HAP-1 (cell line): ENCODE measurements at regions not wholly inside any gene's neighbourhood (a gene's known extent, or its start where the extent isn't known, plus 50 kb on each side); places are given as distances from the start of the nearest gene placed in this dataset.

ENCODE experiments used
- DNase-seq, 2 experiments: peaks; one replicate each; pipeline ENCODE4 v3.0.0-alpha.2; 2016 to 2020; ENCODE audit warnings: low spot score in 2 of 2
- H3K27me3 ChIP-seq: fragments of 250-450 bp; sonication (Bioruptor Pico); 2 replicates; pipeline ENCODE4 v1.5.1; 2020; ENCODE audit warnings: low read depth, mild to moderate bottlenecking, moderate library complexity
- H3K36me3 ChIP-seq: fragments of 250-450 bp; sonication (Bioruptor Pico); replicated peaks from 2 replicates; pipeline ENCODE4 v1.5.1; 2020; ENCODE audit warnings: mild to moderate bottlenecking
- H3K4me1 ChIP-seq: fragments of 250-450 bp; sonication (Bioruptor Pico); 2 replicates; pipeline ENCODE4 v1.5.1; 2020; ENCODE audit warnings: mild to moderate bottlenecking
- H3K4me3 ChIP-seq: fragments of 250-450 bp; sonication (Bioruptor Pico); 2 replicates; pipeline ENCODE4 v1.5.1; 2020; ENCODE audit warnings: mild to moderate bottlenecking, moderate library complexity
- H3K9me3 ChIP-seq: fragments of 250-450 bp; sonication (Bioruptor Pico); 2 replicates; pipeline ENCODE4 v1.5.1; 2020; ENCODE audit warnings: mild to moderate bottlenecking, moderate library complexity
- in situ Hi-C: fragments of 300-500 bp; cut with MboI; formaldehyde crosslinking; loops from 3 replicates; pipeline ENCODE4 v1.14.3; 2020; ENCODE audit warnings: low sequenced_read_pairs, inconsistent platforms, mixed read lengths

DNA sequence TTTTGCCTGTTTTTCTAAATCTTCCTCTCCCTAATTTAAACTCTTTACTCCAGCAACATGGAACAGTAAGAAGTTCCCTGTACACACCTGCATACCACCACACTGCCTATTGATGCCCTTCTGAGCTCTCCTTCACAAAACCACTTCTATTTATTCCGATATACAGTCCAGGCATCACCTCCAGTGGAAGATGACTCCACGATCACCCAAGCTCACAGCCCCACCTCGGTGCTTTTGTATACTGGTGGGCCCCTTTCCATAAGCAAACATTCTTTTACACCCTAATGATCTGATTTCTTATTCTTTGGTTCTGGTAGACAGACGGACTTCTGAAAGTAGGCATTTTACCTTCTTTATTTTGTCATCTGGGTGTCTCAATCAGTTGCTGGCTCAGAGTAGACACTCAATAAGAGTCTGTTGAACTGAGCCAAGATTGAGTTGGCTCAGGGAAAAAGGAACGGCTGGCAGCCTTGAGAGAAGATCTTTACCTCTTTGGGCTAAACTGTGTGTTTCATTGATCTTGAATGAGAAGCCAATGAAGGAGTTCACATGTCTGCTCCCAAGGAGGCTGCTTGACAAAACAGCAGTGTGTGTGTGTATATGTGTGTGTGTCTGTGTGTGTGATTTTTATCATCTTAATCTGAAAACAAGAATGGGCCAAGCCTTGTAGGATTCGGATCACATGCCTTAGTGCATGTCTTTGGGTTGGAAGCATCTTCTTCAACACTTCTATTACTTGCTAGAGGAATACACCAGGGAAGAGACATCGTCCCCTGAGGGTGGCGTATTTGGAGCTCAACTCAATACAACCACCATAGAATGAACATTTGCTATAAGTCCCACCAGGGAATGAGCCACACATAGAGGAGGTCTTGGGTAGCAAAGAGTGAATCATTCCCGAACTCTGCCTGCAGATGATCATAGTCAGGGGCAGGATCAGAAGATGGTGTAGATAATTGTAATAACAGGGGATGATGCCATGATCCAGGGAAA is 341.8 kb downstream of the CYRIA start:
- in situ Hi-C loops, result no loop called here
- Histone ChIP-seq H3K36me3 (no peaks in the 10 kb centered on the region), H3K27me3 (no peaks in the 10 kb centered on the region), H3K4me3 (no peak overlapping the region), H3K4me1 (no peaks in the 10 kb centered on the region), H3K9me3 (no peaks in the 10 kb centered on the region)
- DNase-seq, result no peak

DNA sequence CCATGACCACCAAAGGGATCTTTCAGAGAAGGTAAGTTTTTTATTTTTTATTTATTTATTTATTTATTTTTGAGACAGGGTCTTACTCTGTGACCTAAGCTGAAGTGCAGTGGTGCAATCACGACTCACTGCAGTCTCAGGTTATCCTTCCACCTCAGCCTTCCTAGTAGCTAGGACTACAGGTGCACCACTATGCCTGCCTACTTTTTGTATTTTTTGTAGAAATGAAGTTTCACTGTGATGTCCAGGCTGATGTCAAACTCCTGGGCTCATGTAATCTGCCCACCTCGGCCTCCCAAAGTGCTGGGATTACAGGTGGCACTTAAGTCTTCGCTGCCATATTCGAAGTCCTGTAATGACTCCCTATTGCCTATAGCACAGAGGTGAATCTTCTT is 342.5 kb downstream of the CYRIA start:
- in situ Hi-C loops, result no loop called here
- no peak overlapping the region for H3K4me3 ChIP-seq
- no peaks in the 10 kb centered on the region for H3K9me3 ChIP-seq
- no peaks in the 10 kb centered on the region for H3K36me3 ChIP-seq
- H3K4me1 ChIP-seq, result no peaks in the 10 kb centered on the region
- no peak for DNase-seq
- H3K27me3 ChIP-seq, result no peaks in the 10 kb centered on the region

DNA sequence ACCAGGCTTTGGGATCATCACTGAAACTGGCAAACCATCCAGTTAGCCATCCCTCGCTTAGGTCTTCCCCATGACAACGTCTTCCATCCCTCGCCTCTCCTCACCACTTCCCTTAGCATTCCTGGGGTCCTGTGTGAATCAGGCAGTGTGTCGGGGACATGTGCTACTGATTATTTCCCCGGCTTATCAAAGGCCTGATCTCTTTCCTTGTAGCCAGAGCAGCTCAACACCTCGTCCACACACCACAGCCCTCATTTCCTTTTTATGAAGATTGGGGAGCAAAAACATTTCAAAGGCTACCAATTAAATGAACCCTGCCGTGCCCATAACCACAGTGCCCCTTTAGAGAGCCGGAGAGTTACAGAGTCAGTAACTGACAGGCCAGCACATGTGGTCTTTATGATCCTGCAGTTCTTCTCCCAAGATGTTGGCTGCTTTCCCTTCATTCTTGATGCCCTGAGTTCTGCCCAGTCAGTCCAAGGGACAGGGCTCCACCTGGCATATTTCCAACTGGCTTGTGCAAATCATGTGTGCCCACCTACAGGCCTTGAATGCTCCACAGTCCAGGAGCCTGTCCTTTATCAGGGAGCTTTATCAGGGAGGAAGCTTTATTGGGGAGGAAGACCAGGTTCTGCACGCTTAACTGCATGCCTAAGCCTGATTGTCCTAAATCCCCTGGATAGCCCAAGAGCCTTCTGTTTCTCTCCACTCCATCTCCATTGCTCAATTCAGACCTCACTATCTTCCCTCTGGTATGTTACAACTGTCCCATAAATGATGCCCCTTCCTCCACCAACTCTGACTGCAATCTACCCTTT is 343.1 kb downstream of the CYRIA start:
- Histone ChIP-seq H3K36me3 (no peaks in the 10 kb centered on the region), H3K4me1 (no peaks in the 10 kb centered on the region), H3K27me3 (no peaks in the 10 kb centered on the region), H3K4me3 (no peak overlapping the region), H3K9me3 (no peaks in the 10 kb centered on the region)
- in situ Hi-C loops, result no loop called here
- DNase-seq, result no peak

DNA sequence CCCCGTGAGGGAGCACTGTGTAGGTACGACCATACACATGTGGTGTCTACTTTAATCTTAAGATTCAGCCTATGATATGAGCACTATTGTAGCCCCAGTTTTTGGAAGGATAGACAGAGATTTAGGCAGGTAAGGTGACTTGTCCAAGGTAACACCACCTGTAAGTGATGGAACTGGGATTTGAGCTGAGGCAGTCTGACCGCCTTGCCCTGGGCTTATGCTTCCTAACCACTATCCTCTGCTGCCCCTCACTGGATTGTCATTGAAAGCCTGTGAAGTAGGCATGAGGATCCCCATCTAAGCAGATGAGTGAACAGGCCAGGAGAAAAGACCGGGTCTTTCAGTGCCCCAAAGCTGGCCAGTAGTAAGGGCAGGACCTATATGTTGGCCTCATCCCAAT is 343.8 kb downstream of the CYRIA start:
- Histone ChIP-seq H3K4me1 (no peaks in the 10 kb centered on the region), H3K27me3 (no peaks in the 10 kb centered on the region), H3K9me3 (no peaks in the 10 kb centered on the region), H3K36me3 (no peaks in the 10 kb centered on the region), H3K4me3 (no peak overlapping the region)
- in situ Hi-C loops, result no loop called here
- no peak for DNase-seq

- no peak overlapping the region for H3K4me3 ChIP-seq
- no peaks in the 10 kb centered on the region for H3K27me3 ChIP-seq
- no peaks in the 10 kb centered on the region for H3K9me3 ChIP-seq
- H3K4me1 ChIP-seq, result no peaks in the 10 kb centered on the region
- no peaks in the 10 kb centered on the region for H3K36me3 ChIP-seq
- in situ Hi-C loops, result no loop called here
- no peak for DNase-seq
Measured at GRCh38 chr2:16321256-16321655, 344.4 kb downstream of the CYRIA start.

- in situ Hi-C loops, result no loop called here
- Histone ChIP-seq H3K9me3 (no peaks in the 10 kb centered on the region), H3K27me3 (no peaks in the 10 kb centered on the region), H3K4me1 (no peaks in the 10 kb centered on the region), H3K4me3 (no peak overlapping the region), H3K36me3 (no peaks in the 10 kb centered on the region)
- DNase-seq, result no peak
Measured at GRCh38 chr2:16320716-16321115, 344.9 kb downstream of the CYRIA start.

- Histone ChIP-seq H3K36me3 (no peaks in the 10 kb centered on the region), H3K27me3 (no peaks in the 10 kb centered on the region), H3K4me3 (no peak overlapping the region), H3K9me3 (no peaks in the 10 kb centered on the region), H3K4me1 (no peaks in the 10 kb centered on the region)
- in situ Hi-C loops, result no loop called here
- no peak for DNase-seq
Measured at GRCh38 chr2:16319551-16320121, 346.0 kb downstream of the CYRIA start.

GRCh38 chr2:16318474-16319195 is 347.0 kb downstream of the CYRIA start:
- no peak overlapping the region for H3K4me3 ChIP-seq
- no peaks in the 10 kb centered on the region for H3K9me3 ChIP-seq
- no peaks in the 10 kb centered on the region for H3K27me3 ChIP-seq
- in situ Hi-C loops, result no loop called here
- no peaks in the 10 kb centered on the region for H3K4me1 ChIP-seq
- DNase-seq, result no peak
- no peaks in the 10 kb centered on the region for H3K36me3 ChIP-seq

DNA sequence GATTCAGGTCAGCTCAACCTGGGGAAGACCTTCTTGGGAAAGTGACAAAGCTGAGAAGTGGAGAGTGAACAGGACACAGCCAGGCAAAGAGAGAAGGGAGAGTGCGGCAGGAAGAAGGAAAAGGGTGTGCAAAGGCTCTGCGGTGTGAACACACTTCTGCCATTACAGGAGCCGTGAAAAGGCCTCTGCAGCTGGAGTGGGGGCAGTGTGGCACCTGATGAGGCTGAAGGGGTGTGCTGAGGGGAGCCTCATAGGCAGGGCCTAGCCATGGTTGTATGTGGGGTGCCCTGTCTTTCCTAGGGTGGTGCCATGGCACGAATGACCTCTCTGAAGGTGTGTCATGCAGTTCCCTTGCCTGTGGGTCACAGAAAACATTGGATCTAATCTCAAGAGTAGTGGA is 347.6 kb downstream of the CYRIA start:
- Histone ChIP-seq H3K9me3 (no peaks in the 10 kb centered on the region), H3K36me3 (no peaks in the 10 kb centered on the region), H3K4me3 (no peak overlapping the region), H3K4me1 (no peaks in the 10 kb centered on the region), H3K27me3 (no peaks in the 10 kb centered on the region)
- no peak for DNase-seq
- in situ Hi-C loops, result no loop called here

DNA sequence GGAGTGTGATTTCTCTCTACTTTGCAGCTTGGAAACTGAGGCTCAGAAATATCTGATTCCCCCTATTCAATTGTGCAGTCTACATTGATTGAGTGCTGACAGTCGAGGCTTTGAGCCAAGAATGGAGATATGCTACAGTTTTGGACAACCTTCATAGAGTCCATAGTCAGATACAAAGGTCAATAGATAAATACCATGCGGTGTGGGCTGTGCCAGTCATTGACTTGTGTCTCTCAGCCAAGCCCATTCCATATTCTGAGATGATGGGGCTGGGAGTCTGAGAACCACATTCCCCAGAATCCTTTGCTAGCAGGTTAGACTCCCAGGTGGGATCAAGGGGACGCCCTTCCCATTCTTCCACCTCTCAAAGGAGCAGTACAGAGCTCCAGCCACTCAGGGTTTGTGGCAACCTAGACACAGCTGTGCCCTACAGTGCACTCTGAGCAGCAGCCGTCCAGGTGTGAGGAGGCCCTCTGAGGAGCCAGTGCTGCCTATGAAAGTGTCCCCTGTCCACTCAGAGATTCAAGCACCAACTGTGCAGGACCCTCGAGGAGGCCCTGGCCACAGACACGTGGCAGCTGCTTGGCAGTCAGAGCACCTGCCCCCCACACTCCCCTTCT is 348.3 kb downstream of the CYRIA start:
- no peak overlapping the region for H3K4me3 ChIP-seq
- no peaks in the 10 kb centered on the region for H3K9me3 ChIP-seq
- in situ Hi-C loops, result no loop called here
- DNase-seq, result no peak
- no peaks in the 10 kb centered on the region for H3K4me1 ChIP-seq
- H3K36me3 ChIP-seq, result no peaks in the 10 kb centered on the region
- H3K27me3 ChIP-seq, result no peaks in the 10 kb centered on the region

- Histone ChIP-seq H3K4me3 (no peak overlapping the region), H3K9me3 (no peaks in the 10 kb centered on the region), H3K27me3 (no peaks in the 10 kb centered on the region; the same call in 1 of the 2 replicates), H3K36me3 (no peaks in the 10 kb centered on the region), H3K4me1 (no peaks in the 10 kb centered on the region)
- DNase-seq, result no peak
- in situ Hi-C loops, result no loop called here
Measured at GRCh38 chr2:16316456-16317210, 349.0 kb downstream of the CYRIA start.

DNA sequence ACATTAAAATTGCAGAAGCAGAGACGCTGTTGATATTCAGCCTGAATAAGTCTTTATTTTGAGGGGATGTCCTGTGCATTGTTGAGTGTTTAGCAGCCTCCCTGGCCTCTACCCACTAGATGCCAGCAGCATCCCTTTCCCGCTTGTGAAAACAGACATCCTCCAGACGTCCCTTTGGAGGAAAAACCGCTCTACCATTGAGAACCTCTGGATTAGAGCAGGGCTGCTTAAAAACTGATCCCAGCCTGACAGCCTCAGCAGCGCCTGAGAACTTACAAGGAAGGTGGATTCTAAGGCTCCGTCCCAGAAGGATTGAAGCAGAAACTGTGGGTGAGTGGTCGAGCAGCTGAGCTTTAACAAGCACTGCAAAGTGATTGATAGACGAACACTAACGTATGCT is 349.7 kb downstream of the CYRIA start:
- in situ Hi-C loops, result no loop called here
- Histone ChIP-seq H3K27me3 (no peaks in the 10 kb centered on the region; the same call in 1 of the 2 replicates), H3K9me3 (no peaks in the 10 kb centered on the region), H3K36me3 (no peaks in the 10 kb centered on the region), H3K4me3 (no peak overlapping the region), H3K4me1 (no peaks in the 10 kb centered on the region)
- no peak for DNase-seq
